NCI-H2171 (cell line): ENCODE measurements at regions not wholly inside any gene's neighbourhood (a gene's known extent, or its start where the extent isn't known, plus 50 kb on each side); places are given as distances from the start of the nearest gene placed in this dataset.

Source experiments
- DNase-seq: peaks from one replicate; lab custom pipeline; 2025; lab: John Stamatoyannopoulos, UW

DNA sequence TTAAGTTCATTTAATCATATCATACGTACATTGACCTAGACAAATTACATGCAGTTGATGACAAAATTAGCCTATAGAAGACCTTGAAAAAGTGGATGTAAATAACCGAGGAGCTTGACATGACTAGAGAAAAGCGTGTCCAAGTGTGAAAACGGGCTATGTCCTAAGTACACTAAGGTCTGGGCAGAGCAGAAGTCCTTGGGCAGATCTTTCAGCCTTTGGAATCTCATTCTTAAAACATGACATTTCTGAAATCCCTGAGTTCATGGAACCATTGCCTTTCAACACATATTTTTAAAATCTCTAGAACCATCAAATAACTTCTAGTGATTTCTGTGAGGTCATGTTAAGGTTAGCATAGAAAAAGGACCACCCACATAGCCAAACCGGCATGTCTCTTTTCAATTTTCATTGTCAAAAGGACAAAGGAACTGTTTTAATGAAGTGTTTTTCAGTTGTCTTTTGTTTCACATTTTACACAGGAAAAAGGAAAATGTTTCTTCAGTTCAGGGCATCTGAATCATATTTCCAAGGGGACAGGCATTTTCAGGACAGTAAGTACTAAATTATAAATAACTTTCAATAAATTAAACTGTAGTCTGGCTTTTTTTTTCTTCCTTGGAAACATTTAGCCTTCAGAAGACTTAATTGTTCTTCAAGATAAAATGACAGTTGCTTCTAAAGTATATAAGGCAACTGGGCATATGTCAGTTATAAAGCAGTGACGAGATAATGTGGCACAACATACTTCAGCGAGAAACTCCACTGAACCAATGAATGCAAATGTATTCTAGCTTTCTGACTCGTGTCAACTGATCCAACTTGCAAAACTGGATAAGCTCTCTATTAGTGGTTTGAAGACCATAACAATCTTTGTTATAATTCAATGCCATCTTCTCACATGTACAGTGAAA, 416.8 kb downstream of the NFIB start:
- DNase-seq: no peak

DNA sequence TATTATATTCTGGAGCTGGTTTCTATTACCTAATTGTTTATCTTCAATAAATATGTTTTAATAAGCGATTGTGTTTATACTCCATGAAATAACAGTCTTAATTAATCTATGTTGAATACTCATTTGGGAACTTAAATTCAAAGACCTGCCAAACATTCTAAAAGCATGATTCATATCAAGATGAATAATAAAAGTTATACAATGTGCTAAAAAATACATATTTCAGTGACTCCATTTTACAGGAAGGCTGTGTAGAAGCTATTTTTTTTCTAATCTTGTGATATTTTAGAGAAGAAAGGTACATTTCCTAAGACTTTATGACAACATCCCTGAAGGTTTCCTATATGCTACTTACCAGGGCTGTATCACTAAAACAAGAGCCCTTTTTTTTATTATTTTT, 417.9 kb downstream of the NFIB start:
- no peak for DNase-seq

DNA sequence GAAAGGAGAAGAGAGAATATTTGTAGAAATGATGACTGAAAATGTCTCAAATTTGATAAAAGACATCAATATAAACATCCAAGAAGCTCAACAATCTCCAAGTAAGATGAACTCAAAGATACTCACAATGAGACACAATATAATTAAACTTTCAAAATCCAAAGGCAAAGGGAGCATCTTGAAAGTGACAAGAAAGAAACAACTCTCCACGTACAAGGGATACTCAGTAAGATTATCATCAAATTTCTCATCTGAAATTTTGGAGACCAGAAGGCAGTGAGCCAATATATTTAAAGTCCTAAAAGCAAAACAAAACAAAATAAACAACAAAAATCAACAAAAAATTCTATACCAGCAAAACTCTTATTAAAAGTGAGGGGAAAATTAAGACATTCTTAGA, 428.7 kb downstream of the NFIB start:
- DNase-seq: no peak

DNA sequence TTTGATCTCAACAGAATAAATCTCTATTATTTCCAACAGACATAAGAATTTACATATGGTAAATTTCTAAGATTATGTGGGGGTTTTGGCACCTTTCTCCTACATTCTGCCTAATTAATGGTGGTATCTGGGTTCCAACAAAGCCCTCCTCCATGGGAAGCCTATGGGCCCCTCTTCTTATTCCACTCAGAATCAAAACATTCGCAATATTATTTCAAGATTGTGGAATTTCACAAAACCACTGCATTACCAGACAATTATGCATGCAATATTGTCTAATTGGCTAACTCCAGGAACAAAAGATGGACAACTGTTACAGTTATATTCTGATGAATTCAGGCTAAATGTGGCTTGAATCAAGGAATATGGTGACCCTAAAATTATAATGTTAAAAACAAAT, 434.0 kb downstream of the NFIB start:
- no peak for DNase-seq

GRCh38 chr9:13879011-13879410, 434.9 kb downstream of the NFIB start:
- DNase-seq: no peak

DNA sequence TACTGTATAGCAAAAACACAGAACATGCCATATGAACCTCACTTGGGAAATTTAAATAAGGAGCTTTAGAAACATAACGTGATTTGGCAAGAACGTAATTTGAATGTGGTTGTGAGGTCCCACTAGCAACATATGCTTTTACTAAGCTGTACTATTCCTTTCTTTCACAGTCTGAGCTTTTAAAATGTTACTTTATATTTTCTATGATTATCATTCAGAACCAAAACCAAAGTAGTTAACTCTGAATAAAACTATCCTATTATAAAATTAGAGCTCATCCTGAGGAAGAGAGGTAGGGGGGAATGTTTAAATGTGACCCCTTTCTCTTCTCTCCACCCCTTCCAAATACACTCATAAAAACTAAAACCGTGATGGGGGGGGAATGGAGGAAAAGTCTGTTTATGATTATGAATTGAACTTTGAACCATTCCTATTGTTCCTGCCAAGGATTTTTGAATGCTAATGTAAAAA, 435.7 kb downstream of the NFIB start:
- no peak for DNase-seq

GRCh38 chr9:13876741-13877140, 437.2 kb downstream of the NFIB start:
- no peak for DNase-seq

- no peak for DNase-seq
These were observed 440.7 kb downstream of the NFIB start for GRCh38 chr9:13873203-13873602.

DNA sequence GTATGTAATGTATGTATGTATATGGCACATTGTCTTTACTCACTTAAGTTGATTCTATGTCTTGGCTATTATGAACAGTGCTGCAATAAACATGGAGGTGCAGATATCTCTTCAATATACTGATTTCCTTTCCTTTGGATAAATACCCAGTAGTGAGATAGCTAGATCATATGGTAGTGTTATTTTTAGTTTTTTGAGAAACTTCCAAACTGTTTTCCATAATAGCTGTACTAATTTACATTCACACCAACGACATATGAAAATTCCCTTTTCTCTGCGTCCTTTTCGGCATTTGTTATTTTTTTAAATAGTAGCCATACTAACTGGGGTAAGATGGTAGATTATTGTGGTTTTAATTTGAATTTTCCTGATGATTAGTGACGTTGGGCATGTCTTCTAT, 445.6 kb downstream of the NFIB start:
- no peak for DNase-seq

GRCh38 chr9:13865869-13866268, 448.1 kb downstream of the NFIB start:
- DNase-seq: no peak

DNA sequence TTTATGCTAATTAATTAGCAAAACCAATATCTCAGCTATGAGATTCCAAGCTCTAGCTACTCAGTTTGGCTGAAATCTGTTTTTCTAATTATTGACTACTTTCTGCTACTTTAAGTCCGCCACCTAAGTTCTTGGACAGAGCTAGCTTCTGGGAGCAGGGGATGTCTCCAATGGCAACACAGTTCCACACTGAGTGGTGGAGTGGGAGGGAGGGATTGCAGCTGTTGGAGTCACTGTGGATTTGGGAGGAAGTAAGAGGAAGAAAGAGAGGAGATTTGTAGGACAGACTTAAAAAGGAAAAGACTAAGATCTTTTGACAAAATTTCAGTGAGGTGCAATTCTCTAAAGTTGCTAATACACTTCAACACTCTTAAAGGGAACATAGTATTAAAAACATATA, 450.8 kb downstream of the NFIB start:
- no peak for DNase-seq

- DNase-seq: no peak
These were observed 451.3 kb downstream of the NFIB start for GRCh38 chr9:13862654-13863053.

- DNase-seq: no peak
These were observed 452.8 kb downstream of the NFIB start for GRCh38 chr9:13860946-13861640.

- no peak for DNase-seq
These were observed 453.9 kb downstream of the NFIB start for GRCh38 chr9:13860019-13860418.

DNA sequence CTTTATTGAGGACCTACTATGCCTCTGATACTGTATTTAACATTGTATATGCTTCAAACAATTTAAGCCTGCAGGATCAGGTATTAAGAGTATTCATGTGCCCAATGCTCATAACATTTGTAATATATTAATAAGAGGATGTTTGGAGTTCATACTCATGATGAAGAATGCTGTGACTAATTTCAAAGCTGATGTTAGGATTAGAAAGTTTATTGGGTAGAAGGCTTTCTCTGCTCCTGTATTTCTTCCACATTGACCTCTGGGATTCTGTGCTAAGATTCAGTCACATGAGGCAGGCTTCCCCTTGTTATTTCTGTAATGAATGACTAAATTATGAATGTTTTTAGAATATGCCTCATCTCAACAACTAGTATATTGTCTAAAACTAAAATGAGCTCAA, 456.4 kb downstream of the NFIB start:
- DNase-seq: no peak

DNA sequence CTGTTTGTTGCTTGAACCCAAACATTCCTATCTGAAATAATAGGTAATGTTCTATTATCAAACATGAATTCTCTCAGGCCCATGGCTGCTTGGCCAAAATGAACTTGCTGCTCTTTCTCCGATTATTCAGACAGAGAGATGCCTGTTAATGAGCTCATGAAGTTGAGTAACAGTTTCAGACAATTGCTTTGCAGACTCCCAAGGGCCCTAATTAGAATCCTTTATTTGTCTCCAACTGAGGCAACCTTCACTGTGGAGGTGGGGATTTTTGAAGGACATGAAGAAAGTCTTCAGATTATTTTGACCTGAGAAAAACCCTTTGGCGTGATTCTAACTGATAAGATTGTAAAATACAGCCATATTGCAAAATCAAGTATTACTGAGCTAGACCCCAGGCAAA, 466.7 kb downstream of the NFIB start:
- no peak for DNase-seq

- DNase-seq: no peak
These were observed 468.5 kb downstream of the NFIB start for GRCh38 chr9:13845460-13845859.

DNA sequence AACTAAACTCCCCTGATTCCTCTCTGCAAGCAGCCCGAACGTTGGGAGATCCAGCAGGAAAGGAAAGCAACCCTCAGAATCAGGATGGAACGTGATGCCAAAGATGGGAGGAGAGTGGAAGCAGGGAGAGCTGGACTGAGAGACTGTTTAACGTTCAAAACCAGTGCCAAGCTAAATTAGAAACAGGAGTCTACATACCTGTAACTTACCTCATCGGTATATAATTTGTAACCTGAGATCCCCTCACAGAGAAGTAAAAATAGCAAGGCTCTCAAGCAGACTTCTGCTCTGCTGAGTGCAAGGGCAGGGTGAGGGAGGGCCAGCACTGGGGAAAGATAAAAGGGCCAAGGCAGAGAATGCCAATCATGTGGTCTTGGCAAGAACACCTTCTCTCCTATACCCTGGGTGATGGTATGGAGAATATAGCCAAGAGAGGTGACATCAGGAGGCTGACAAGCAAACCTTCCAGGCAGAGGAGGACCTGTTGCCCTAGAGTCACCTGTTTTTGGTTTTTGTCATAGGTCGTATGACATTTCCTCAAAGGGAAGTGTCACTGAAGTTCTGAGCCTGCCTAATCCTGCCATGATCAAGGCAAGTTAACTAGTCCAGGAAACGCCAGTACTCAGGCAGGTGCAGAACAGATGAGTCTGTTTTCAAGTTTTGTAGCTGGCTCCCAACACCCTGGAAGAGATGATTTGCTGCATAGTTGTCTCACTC, 472.0 kb downstream of the NFIB start:
- peak; percentile 26 for DNase-seq

DNA sequence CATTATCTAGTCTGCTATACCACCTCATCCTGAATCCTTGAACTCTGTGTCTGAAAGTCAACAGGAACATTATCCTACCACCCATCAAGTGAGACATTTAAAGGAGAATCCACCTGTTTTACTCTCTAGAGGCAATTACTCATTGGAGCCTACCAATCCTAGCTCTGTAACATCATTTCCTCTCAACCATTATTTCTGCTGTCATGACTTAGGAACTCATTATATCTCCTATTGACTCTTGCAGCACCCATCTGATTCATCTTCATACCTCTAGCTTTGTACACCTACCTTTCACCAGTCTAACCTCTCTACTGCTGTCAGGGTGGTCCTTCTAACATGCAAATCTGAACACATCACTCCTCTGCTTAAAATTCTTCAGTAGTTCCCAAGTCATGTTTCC, 481.5 kb downstream of the NFIB start:
- DNase-seq: no peak

DNA sequence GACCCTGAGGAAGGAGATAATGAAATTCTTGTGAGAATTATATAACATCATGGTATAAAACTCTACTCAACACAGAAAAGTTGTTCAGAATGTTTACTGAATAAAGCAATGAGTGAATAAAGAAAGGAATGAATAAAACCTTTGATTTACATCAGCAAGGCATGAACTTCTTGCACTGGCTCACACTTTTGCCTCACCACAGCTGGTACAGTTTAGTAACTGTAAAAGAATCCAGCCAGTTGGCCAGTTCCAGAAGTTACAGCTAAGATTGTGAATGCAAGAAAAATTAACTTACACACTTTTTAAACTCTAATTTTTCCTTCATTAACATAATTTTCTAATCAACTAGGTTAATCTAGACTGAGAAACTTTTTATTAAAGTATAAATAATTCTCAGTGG, 490.9 kb downstream of the NFIB start:
- no peak for DNase-seq

DNA sequence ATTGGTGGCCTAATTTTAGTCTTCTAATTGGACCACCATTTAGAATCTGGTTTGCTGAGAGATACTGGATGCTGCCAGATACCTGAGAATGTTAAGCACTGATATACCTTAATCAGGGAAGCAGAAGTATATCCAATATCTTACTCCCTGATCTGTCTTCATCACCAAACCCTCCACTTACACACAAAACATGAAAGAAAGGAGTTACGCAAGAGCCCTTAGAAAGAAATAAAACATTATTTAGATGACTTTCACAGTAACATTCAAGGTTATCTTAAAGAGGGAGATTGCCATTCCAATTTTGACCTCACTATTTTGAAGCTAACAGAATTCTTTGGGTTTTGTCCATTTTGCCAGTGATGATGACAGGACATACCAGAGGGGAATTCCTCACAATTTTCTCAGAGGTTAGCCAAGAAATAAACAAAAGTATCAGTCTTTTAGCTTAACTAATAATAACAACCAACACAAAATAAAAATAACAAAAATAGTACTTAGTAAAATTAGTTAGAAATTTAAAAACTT, 496.1 kb downstream of the NFIB start:
- no peak for DNase-seq

DNA sequence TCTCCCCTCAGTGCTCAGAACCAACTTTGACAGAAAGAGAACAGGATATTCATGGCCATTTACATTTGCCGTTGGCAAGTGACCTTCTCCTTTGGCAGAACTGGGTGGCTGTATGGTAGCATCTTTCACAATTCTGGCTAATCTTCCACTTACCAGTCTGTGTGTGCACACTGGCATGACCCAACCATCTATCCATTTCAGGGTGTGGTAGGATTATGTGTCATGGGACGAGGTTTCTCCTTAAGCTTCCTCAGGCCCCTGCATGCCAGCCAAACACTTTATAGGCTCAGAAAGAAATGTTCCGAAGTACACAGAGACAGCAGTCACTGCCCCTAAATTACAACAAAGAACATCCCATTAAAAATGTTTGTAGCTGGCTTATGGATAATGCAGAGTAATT, 497.1 kb downstream of the NFIB start:
- DNase-seq: no peak
